GM23338 (cell line): ENCODE measurements at regions not wholly inside any gene's neighbourhood (a gene's known extent, or its start where the extent isn't known, plus 50 kb on each side); places are given as distances from the start of the nearest gene placed in this dataset.

ENCODE experiments used
- ATAC-seq: fragments of 200-7000 bp; cut with Tn5 transposase; 3 replicates; pipeline ENCODE4 v1.9.1; 2020
- DNase-seq: peaks from one replicate; pipeline ENCODE4 v3.0.0-alpha.2; 2015; ENCODE audit warnings: low spot score
- H2AFZ ChIP-seq: fragments of 200-600 bp; sonication (generic); 2 replicates; pipeline ENCODE4 v1.8.0; 2016; ENCODE audit warnings: antibody characterized with exemption, mild to moderate bottlenecking, moderate library complexity
- H3F3A ChIP-seq: fragments of 200-600 bp; sonication (generic); replicated peaks from 2 replicates; pipeline ENCODE4 v1.8.0; 2017; ENCODE audit warnings: antibody characterized with exemption, mixed run types, low read depth
- H3K27ac ChIP-seq: fragments of 200-600 bp; sonication (generic); 2 replicates; pipeline ENCODE4 v1.6.1; 2016; ENCODE audit warnings: low read depth
- H3K27me3 ChIP-seq: fragments of 200-600 bp; sonication (generic); 2 replicates; pipeline ENCODE4 v1.8.0; 2016; ENCODE audit warnings: mild to moderate bottlenecking, mixed run types, moderate library complexity; ENCODE audit not compliant: insufficient read depth
- H3K36me3 ChIP-seq: fragments of 200-600 bp; sonication (generic); 2 replicates; pipeline ENCODE4 v1.8.0; 2016; ENCODE audit warnings: mild to moderate bottlenecking; ENCODE audit not compliant: insufficient read depth
- H3K4me1 ChIP-seq: fragments of 200-600 bp; sonication (generic); 2 replicates; pipeline ENCODE4 v1.8.0; 2016; ENCODE audit warnings: mild to moderate bottlenecking, moderate library complexity; ENCODE audit not compliant: insufficient read depth
- H3K4me2 ChIP-seq: fragments of 200-600 bp; sonication (generic); 2 replicates; pipeline ENCODE4 v1.7.1; 2017; ENCODE audit warnings: mixed run types
- H3K4me3 ChIP-seq: fragments of 200-600 bp; sonication (generic); 2 replicates; pipeline ENCODE4 v1.6.1; 2016; ENCODE audit warnings: mixed run types
- H3K79me2 ChIP-seq: fragments of 200-600 bp; sonication (generic); replicated peaks from 2 replicates; pipeline ENCODE4 v1.8.0; 2017; ENCODE audit warnings: mild to moderate bottlenecking; ENCODE audit not compliant: insufficient read depth
- H3K9me2 ChIP-seq: fragments of 200-600 bp; sonication (generic); 2 replicates; pipeline ENCODE4 v1.8.0; 2017; ENCODE audit not compliant: insufficient read depth
- H4K20me1 ChIP-seq: fragments of 200-600 bp; sonication (generic); replicated peaks from 2 replicates; pipeline ENCODE4 v1.8.0; 2017; ENCODE audit warnings: mild to moderate bottlenecking; ENCODE audit not compliant: insufficient read depth
- H3K27ac Mint-ChIP-seq: 2 replicates; pipeline ENCODE4 v1.8.0; 2020; ENCODE audit warnings: inconsistent platforms, mild to moderate bottlenecking, moderate library complexity, mixed read lengths
- H3K27me3 Mint-ChIP-seq: 3 replicates; pipeline ENCODE4 v1.8.0; 2022; ENCODE audit warnings: low read depth, mild to moderate bottlenecking, moderate library complexity, mixed read lengths, inconsistent platforms; ENCODE audit not compliant: insufficient read depth, poor library complexity
- H3K36me3 Mint-ChIP-seq: 3 replicates; pipeline ENCODE4 v1.8.0; 2021; ENCODE audit warnings: low read depth, mild to moderate bottlenecking, inconsistent platforms, moderate library complexity, mixed read lengths
- H3K4me1 Mint-ChIP-seq: 3 replicates; pipeline ENCODE4 v1.8.0; 2020; ENCODE audit warnings: mild to moderate bottlenecking, inconsistent platforms, mixed read lengths
- H3K4me3 Mint-ChIP-seq: 3 replicates; pipeline ENCODE4 v1.8.0; 2021; ENCODE audit warnings: moderate library complexity, mild to moderate bottlenecking, inconsistent platforms, mixed read lengths
- H3K9me3 Mint-ChIP-seq: 3 replicates; pipeline ENCODE4 v1.8.0; 2020; ENCODE audit warnings: moderate library complexity, mild to moderate bottlenecking, inconsistent platforms, mixed read lengths
- CREB1 ChIP-seq: fragments of 250-450 bp; sonication (Bioruptor Pico); IDR thresholded peaks from 2 replicates; pipeline ENCODE4 v1.5.0; 2020; ENCODE audit warnings: low read depth, mild to moderate bottlenecking, moderate library complexity
- EZH2 ChIP-seq: fragments of 200-600 bp; sonication (generic); IDR thresholded peaks from one replicate; pipeline ENCODE4 v1.8.0; 2017; ENCODE audit warnings: antibody characterized with exemption, mild to moderate bottlenecking, low read depth; ENCODE audit not compliant: unreplicated experiment
- EZH2phosphoT487 ChIP-seq: fragments of 200-600 bp; sonication (generic); IDR thresholded peaks from one replicate; pipeline ENCODE4 v1.8.1; 2018; ENCODE audit warnings: antibody characterized with exemption; ENCODE audit not compliant: unreplicated experiment
- JUNB ChIP-seq: IDR thresholded peaks from one replicate; pipeline ENCODE4 v1.6.1; 2016; ENCODE audit warnings: antibody characterized with exemption; ENCODE audit not compliant: unreplicated experiment
- NANOG ChIP-seq: IDR thresholded peaks from 2 replicates; pipeline ENCODE4 v1.6.1; 2016; ENCODE audit warnings: antibody characterized with exemption, borderline replicate concordance
- POLR2AphosphoS5 ChIP-seq: IDR thresholded peaks from 2 replicates; pipeline ENCODE4 v1.6.1; 2016; ENCODE audit warnings: antibody characterized with exemption, low read depth
- STAT1 ChIP-seq: IDR thresholded peaks from one replicate; pipeline ENCODE4 v1.6.1; 2016; ENCODE audit warnings: antibody characterized with exemption; ENCODE audit not compliant: unreplicated experiment
- ZNF114 ChIP-seq: fragments of 250-450 bp; sonication (Bioruptor Pico); IDR thresholded peaks from 2 replicates; pipeline ENCODE4 v1.5.0; 2020; ENCODE audit warnings: mild to moderate bottlenecking, moderate library complexity
- ZNF331 ChIP-seq: fragments of 250-450 bp; sonication (Bioruptor Pico); IDR thresholded peaks from 2 replicates; pipeline ENCODE4 v1.5.0; 2020; ENCODE audit warnings: low read depth, mild to moderate bottlenecking, moderate library complexity
- TF ChIP-seq, protein P1 (sequence below): IDR thresholded peaks from one replicate; pipeline ENCODE4 v1.6.1; 2018; ENCODE audit warnings: antibody characterized with exemption; ENCODE audit not compliant: unreplicated experiment
- TF ChIP-seq, protein P2 (sequence below): fragments of 250-450 bp; sonication (Bioruptor Pico); IDR thresholded peaks from 2 replicates; pipeline ENCODE4 v1.5.0; 2020; ENCODE audit warnings: mild to moderate bottlenecking, moderate library complexity
- TF ChIP-seq, protein P3 (sequence below), 2 experiments: fragments of 200-600 bp in 1 of 2; sonication (generic) in 1 of 2; conservative IDR thresholded peaks; 2 replicates each; pipeline versions ENCODE4 v1.5.1 to v1.6.1; 2016 to 2017; ENCODE audit warnings: antibody characterized with exemption in 2 of 2, low read depth in 2 of 2, mild to moderate bottlenecking in 2 of 2, moderate library complexity in 1 of 2
- TF ChIP-seq, protein P4 (sequence below): IDR thresholded peaks from 2 replicates; pipeline ENCODE4 v1.6.1; 2016; ENCODE audit warnings: antibody characterized with exemption

DNA sequence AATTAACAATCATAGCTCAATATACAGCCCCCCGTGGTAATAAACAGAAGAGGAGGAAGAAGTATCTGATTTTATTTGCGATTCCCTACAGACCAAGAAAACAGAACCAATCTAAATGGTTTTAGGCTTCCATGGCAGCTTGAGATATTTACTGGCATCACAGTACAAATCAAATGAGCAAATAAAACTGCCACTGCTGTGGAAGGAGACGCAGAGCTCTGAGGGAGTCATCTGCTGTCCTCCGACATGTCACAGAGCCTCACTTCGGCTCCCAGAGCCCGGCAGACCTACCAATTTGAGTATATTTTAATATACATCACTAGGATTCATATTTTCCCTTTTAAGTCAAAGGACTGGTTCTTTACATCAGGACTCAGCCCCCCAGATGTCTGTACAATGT is 145.2 kb upstream of the KCNQ5 start:
- ATAC-seq: no peak
- H3K27me3 ChIP-seq: no peaks in the 10 kb centered on the region
- TF ChIP-seq, protein P1, sequence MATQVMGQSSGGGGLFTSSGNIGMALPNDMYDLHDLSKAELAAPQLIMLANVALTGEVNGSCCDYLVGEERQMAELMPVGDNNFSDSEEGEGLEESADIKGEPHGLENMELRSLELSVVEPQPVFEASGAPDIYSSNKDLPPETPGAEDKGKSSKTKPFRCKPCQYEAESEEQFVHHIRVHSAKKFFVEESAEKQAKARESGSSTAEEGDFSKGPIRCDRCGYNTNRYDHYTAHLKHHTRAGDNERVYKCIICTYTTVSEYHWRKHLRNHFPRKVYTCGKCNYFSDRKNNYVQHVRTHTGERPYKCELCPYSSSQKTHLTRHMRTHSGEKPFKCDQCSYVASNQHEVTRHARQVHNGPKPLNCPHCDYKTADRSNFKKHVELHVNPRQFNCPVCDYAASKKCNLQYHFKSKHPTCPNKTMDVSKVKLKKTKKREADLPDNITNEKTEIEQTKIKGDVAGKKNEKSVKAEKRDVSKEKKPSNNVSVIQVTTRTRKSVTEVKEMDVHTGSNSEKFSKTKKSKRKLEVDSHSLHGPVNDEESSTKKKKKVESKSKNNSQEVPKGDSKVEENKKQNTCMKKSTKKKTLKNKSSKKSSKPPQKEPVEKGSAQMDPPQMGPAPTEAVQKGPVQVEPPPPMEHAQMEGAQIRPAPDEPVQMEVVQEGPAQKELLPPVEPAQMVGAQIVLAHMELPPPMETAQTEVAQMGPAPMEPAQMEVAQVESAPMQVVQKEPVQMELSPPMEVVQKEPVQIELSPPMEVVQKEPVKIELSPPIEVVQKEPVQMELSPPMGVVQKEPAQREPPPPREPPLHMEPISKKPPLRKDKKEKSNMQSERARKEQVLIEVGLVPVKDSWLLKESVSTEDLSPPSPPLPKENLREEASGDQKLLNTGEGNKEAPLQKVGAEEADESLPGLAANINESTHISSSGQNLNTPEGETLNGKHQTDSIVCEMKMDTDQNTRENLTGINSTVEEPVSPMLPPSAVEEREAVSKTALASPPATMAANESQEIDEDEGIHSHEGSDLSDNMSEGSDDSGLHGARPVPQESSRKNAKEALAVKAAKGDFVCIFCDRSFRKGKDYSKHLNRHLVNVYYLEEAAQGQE: no peak
- TF ChIP-seq, protein P2, sequence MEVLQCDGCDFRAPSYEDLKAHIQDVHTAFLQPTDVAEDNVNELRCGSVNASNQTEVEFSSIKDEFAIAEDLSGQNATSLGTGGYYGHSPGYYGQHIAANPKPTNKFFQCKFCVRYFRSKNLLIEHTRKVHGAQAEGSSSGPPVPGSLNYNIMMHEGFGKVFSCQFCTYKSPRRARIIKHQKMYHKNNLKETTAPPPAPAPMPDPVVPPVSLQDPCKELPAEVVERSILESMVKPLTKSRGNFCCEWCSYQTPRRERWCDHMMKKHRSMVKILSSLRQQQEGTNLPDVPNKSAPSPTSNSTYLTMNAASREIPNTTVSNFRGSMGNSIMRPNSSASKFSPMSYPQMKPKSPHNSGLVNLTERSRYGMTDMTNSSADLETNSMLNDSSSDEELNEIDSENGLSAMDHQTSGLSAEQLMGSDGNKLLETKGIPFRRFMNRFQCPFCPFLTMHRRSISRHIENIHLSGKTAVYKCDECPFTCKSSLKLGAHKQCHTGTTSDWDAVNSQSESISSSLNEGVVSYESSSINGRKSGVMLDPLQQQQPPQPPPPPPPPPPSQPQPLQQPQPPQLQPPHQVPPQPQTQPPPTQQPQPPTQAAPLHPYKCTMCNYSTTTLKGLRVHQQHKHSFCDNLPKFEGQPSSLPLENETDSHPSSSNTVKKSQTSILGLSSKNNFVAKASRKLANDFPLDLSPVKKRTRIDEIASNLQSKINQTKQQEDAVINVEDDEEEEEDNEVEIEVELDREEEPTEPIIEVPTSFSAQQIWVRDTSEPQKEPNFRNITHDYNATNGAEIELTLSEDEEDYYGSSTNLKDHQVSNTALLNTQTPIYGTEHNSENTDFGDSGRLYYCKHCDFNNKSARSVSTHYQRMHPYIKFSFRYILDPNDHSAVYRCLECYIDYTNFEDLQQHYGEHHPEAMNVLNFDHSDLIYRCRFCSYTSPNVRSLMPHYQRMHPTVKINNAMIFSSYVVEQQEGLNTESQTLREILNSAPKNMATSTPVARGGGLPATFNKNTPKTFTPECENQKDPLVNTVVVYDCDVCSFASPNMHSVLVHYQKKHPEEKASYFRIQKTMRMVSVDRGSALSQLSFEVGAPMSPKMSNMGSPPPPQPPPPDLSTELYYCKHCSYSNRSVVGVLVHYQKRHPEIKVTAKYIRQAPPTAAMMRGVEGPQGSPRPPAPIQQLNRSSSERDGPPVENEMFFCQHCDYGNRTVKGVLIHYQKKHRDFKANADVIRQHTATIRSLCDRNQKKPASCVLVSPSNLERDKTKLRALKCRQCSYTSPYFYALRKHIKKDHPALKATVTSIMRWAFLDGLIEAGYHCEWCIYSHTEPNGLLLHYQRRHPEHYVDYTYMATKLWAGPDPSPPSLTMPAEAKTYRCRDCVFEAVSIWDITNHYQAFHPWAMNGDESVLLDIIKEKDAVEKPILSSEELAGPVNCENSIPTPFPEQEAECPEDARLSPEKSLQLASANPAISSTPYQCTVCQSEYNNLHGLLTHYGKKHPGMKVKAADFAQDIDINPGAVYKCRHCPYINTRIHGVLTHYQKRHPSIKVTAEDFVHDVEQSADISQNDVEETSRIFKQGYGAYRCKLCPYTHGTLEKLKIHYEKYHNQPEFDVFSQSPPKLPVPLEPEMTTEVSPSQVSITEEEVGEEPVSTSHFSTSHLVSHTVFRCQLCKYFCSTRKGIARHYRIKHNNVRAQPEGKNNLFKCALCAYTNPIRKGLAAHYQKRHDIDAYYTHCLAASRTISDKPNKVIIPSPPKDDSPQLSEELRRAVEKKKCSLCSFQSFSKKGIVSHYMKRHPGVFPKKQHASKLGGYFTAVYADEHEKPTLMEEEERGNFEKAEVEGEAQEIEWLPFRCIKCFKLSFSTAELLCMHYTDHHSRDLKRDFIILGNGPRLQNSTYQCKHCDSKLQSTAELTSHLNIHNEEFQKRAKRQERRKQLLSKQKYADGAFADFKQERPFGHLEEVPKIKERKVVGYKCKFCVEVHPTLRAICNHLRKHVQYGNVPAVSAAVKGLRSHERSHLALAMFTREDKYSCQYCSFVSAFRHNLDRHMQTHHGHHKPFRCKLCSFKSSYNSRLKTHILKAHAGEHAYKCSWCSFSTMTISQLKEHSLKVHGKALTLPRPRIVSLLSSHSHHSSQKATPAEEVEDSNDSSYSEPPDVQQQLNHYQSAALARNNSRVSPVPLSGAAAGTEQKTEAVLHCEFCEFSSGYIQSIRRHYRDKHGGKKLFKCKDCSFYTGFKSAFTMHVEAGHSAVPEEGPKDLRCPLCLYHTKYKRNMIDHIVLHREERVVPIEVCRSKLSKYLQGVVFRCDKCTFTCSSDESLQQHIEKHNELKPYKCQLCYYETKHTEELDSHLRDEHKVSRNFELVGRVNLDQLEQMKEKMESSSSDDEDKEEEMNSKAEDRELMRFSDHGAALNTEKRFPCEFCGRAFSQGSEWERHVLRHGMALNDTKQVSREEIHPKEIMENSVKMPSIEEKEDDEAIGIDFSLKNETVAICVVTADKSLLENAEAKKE (CRISPR knock-in tag): no peak
- TF ChIP-seq, protein P3, sequence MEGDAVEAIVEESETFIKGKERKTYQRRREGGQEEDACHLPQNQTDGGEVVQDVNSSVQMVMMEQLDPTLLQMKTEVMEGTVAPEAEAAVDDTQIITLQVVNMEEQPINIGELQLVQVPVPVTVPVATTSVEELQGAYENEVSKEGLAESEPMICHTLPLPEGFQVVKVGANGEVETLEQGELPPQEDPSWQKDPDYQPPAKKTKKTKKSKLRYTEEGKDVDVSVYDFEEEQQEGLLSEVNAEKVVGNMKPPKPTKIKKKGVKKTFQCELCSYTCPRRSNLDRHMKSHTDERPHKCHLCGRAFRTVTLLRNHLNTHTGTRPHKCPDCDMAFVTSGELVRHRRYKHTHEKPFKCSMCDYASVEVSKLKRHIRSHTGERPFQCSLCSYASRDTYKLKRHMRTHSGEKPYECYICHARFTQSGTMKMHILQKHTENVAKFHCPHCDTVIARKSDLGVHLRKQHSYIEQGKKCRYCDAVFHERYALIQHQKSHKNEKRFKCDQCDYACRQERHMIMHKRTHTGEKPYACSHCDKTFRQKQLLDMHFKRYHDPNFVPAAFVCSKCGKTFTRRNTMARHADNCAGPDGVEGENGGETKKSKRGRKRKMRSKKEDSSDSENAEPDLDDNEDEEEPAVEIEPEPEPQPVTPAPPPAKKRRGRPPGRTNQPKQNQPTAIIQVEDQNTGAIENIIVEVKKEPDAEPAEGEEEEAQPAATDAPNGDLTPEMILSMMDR (conservative IDR thresholded peaks at IDR 0.05; ENCODE audit: low read depth in 2 of 2): no peak
- no peak for TF ChIP-seq CREB1 (CRISPR knock-in tag)
- no peak for TF ChIP-seq EZH2phosphoT487
- no peak for TF ChIP-seq STAT1
- no peak for TF ChIP-seq ZNF331 (CRISPR knock-in tag)
- TF ChIP-seq NANOG: no peak
- TF ChIP-seq, protein P4, sequence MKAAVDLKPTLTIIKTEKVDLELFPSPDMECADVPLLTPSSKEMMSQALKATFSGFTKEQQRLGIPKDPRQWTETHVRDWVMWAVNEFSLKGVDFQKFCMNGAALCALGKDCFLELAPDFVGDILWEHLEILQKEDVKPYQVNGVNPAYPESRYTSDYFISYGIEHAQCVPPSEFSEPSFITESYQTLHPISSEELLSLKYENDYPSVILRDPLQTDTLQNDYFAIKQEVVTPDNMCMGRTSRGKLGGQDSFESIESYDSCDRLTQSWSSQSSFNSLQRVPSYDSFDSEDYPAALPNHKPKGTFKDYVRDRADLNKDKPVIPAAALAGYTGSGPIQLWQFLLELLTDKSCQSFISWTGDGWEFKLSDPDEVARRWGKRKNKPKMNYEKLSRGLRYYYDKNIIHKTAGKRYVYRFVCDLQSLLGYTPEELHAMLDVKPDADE: no peak
- TF ChIP-seq JUNB: no peak
- no peak for TF ChIP-seq POLR2AphosphoS5
- no peak for TF ChIP-seq ZNF114 (CRISPR knock-in tag)
- TF ChIP-seq EZH2: no peak
- H3K9me3 Mint-ChIP-seq: no peaks in the 10 kb centered on the region
- H3K27ac Mint-ChIP-seq: no peak overlapping the region
- H3K36me3 Mint-ChIP-seq: no peaks in the 10 kb centered on the region
- H2AFZ ChIP-seq: no peak overlapping the region
- H3K4me1 ChIP-seq: no peaks in the 10 kb centered on the region
- H3K4me1 Mint-ChIP-seq: no peaks in the 10 kb centered on the region
- no peak overlapping the region for H3K4me3 ChIP-seq
- H3K4me2 ChIP-seq: no peak overlapping the region
- H3K27me3 Mint-ChIP-seq: no peaks in the 10 kb centered on the region
- H3F3A ChIP-seq: no peaks in the 10 kb centered on the region
- DNase-seq: no peak
- H3K36me3 ChIP-seq: no peaks in the 10 kb centered on the region
- H3K79me2 ChIP-seq: no peaks in the 10 kb centered on the region
- no peaks in the 10 kb centered on the region for H3K9me2 ChIP-seq
- no peaks in the 10 kb centered on the region for H4K20me1 ChIP-seq
- no peak overlapping the region for H3K27ac ChIP-seq
- no peak overlapping the region for H3K4me3 Mint-ChIP-seq
